ENCODE measurements at regions not wholly inside any gene's neighbourhood (a gene's known extent, or its start where the extent isn't known, plus 50 kb on each side); places are given as distances from the start of the nearest gene placed in this dataset.

DNA sequence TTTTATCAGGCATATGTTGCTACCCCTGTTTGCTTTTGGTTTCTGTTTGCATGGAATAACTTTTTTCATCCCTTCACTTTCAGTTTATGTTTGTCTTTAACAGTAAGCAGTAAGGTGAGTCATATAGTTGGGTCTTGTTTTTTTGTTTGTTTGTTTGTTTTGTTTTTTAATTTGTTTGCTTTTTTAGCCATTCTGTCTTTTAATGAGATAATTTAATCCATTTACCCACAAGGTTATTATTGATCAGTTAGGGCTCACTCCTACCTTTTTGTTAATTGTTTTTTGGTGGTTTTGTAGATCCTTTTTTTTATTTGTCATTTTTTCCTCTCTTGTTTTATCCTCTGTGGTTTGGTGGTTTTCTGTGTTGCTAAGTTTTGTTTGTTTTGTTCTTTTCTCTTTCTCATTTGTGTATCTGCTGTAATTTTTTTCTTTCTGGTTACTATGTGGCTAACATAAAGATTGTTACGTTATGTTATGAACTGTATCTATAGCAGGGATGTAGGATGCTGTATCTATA lies 379.5 kb upstream of the MAD2L1 start:
- no peak for TF ChIP-seq MXI1 (IDR thresholded peaks at IDR 0.05; ENCODE audit: low read depth, low read length)
- TF ChIP-seq IRF3 (IDR thresholded peaks at IDR 0.05; ENCODE audit: low read depth, low read length) = no peak
- no peak for TF ChIP-seq EZH2phosphoT487 (IDR thresholded peaks at IDR 0.05; ENCODE audit: borderline replicate concordance, low read depth)
- TF ChIP-seq MAX (IDR thresholded peaks at IDR 0.05; ENCODE audit: low read depth) = no peak
- TF ChIP-seq ELF1 (IDR thresholded peaks at IDR 0.05) = no peak
- no peak for TF ChIP-seq EP300 (IDR thresholded peaks at IDR 0.05; ENCODE audit: borderline replicate concordance in 1 of 2, low read depth in 1 of 2, low read length in 1 of 2)
- TF ChIP-seq, protein P1, sequence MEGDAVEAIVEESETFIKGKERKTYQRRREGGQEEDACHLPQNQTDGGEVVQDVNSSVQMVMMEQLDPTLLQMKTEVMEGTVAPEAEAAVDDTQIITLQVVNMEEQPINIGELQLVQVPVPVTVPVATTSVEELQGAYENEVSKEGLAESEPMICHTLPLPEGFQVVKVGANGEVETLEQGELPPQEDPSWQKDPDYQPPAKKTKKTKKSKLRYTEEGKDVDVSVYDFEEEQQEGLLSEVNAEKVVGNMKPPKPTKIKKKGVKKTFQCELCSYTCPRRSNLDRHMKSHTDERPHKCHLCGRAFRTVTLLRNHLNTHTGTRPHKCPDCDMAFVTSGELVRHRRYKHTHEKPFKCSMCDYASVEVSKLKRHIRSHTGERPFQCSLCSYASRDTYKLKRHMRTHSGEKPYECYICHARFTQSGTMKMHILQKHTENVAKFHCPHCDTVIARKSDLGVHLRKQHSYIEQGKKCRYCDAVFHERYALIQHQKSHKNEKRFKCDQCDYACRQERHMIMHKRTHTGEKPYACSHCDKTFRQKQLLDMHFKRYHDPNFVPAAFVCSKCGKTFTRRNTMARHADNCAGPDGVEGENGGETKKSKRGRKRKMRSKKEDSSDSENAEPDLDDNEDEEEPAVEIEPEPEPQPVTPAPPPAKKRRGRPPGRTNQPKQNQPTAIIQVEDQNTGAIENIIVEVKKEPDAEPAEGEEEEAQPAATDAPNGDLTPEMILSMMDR (IDR thresholded peaks at IDR 0.05) = no peak
